HFFc6 (cell line): ENCODE measurements at regions not wholly inside any gene's neighbourhood (a gene's known extent, or its start where the extent isn't known, plus 50 kb on each side); places are given as distances from the start of the nearest gene placed in this dataset.
"Not testable (repeated sequence)": the region's sequence is repeated elsewhere in the genome, so short reads cannot be mapped to it uniquely, and the experiment has no call there.

Source experiments
- DNase-seq: peaks from one replicate; pipeline ENCODE4 v3.0.0-alpha.2; 2018
- H3K27ac Mint-ChIP-seq: 2 replicates; pipeline ENCODE4 v1.8.0; 2020; ENCODE audit warnings: mild to moderate bottlenecking, mixed read lengths
- H3K27me3 Mint-ChIP-seq: 2 replicates; pipeline ENCODE4 v1.8.0; 2021; ENCODE audit warnings: mild to moderate bottlenecking, moderate library complexity, mixed read lengths; ENCODE audit not compliant: insufficient read depth
- H3K36me3 Mint-ChIP-seq: 2 replicates; pipeline ENCODE4 v1.8.0; 2021; ENCODE audit warnings: low read depth, mixed read lengths
- H3K4me1 Mint-ChIP-seq: 2 replicates; pipeline ENCODE4 v1.8.0; 2020; ENCODE audit warnings: low read depth, mixed read lengths
- H3K4me3 Mint-ChIP-seq: 2 replicates; pipeline ENCODE4 v1.8.0; 2020; ENCODE audit warnings: mild to moderate bottlenecking, moderate library complexity, mixed read lengths
- H3K9me3 Mint-ChIP-seq: 2 replicates; pipeline ENCODE4 v1.8.0; 2020; ENCODE audit warnings: mild to moderate bottlenecking, mixed read lengths
- CTCF ChIP-seq: fragments of 200-600 bp; sonication (generic); IDR thresholded peaks from 2 replicates; pipeline ENCODE4 v1.5.0; 2021; ENCODE audit warnings: antibody characterized with exemption, mild to moderate bottlenecking

- Mint-ChIP-seq H3K4me1 (no peaks in the 10 kb centered on the region), H3K9me3 (no peaks in the 10 kb centered on the region), H3K4me3 (no peak overlapping the region), H3K36me3 (no peaks in the 10 kb centered on the region), H3K27ac (no peak overlapping the region), H3K27me3 (peaks cover 19% of the 10 kb centered on the region)
- no peak for DNase-seq
- TF ChIP-seq CTCF: no peak
These were observed 116.1 kb upstream of the ACBD5 start for GRCh38 chr10:27356738-27357137.

DNA sequence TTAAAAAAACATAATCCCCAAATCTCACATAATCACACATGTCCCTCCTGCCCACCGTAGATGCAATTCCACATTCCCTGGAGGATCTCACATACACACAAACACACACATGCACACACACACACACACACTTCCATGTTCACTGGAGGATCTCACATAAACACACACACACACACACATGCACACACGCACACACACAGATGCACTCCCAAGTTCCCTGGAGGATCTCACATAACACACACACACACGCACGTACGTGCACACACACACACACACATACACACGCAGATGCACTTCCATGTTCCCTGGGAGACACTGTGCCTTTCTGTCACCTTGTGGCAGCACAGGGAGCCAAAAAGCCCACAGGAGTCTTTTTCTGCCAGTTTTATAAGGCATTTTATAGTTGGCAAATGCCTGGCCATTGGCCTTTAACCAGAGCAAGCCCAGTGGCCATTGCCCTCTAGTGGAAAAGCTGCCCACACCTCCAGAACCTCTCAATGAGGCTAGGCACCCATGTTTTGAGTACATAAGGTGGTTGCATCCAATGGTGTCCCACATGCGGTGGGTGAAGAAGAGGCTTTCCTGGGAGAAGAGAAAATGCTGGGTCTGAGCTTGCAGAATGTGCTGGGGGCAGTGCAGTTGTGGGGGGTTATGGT is 115.4 kb upstream of the ACBD5 start:
- Mint-ChIP-seq H3K4me3 (no peak overlapping the region), H3K36me3 (no peaks in the 10 kb centered on the region), H3K27ac (no peak overlapping the region), H3K4me1 (no peaks in the 10 kb centered on the region), H3K9me3 (no peaks in the 10 kb centered on the region), H3K27me3 (peaks cover 19% of the 10 kb centered on the region)
- no peak for DNase-seq
- TF ChIP-seq CTCF: no peak

GRCh38 chr10:27354643-27355270 is 114.2 kb upstream of the ACBD5 start:
- not testable (repeated sequence) for H3K4me1 Mint-ChIP-seq, DNase-seq, H3K9me3 Mint-ChIP-seq, H3K36me3 Mint-ChIP-seq, H3K4me3 Mint-ChIP-seq, H3K27ac Mint-ChIP-seq
- peaks cover 25% of the 10 kb centered on the region for H3K27me3 Mint-ChIP-seq

DNA sequence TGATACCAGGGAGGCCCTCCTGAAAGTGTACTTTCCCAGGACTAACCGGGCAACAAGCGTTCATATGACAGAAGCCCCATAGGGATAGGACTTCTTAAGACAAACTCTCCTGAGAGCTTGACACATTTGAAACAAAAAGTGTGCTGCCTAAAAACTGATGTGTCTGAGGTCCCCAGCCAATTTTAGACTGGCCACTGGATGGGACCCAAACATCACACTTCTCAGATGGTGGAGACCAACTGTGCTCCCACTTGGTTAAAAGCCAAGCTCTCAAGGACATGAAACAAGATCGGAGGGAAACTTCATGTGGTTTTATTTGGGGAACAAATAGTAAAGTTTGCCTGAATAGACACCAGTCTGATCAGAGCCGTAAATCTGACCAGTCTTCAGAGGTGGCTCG is 113.5 kb upstream of the ACBD5 start:
- not testable (repeated sequence) for DNase-seq, H3K27ac Mint-ChIP-seq, H3K36me3 Mint-ChIP-seq, H3K9me3 Mint-ChIP-seq, H3K4me3 Mint-ChIP-seq, H3K4me1 Mint-ChIP-seq
- H3K27me3 Mint-ChIP-seq: peaks cover 25% of the 10 kb centered on the region

DNA sequence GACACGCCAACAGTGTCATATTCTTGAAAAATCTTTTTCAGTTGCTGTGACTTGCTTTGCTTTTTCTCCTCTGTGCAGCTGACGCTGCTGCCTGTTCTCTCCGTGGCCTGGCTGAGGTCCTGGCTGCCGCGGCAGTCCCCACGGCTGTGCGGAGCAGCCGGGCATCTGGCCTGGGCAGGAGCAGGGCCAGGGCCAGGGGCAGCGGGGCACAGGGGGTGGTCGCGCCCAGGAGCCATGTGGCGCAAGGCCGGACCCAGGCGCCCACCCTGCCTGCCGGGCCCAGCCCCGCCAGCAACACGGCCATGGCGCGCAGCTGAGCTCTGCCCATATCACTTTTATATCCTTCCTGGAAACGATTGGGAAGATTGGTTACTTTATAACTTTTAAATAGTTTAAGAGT is 109.4 kb upstream of the ACBD5 start:
- Mint-ChIP-seq H3K9me3 (no peaks in the 10 kb centered on the region), H3K27ac (no peak overlapping the region), H3K4me3 (no peak overlapping the region), H3K36me3 (no peaks in the 10 kb centered on the region), H3K27me3 (peaks cover 32% of the 10 kb centered on the region), H3K4me1 (no peaks in the 10 kb centered on the region)
- DNase-seq: no peak
- TF ChIP-seq CTCF: no peak

- H3K4me3 Mint-ChIP-seq, H3K27ac Mint-ChIP-seq, H3K36me3 Mint-ChIP-seq, H3K9me3 Mint-ChIP-seq, H3K4me1 Mint-ChIP-seq, DNase-seq: not testable (repeated sequence)
- peaks cover 31% of the 10 kb centered on the region for H3K27me3 Mint-ChIP-seq
These were observed 107.2 kb upstream of the ACBD5 start for GRCh38 chr10:27347827-27348207.

- H3K27ac Mint-ChIP-seq: no peak overlapping the region
- no peaks in the 10 kb centered on the region for H3K9me3 Mint-ChIP-seq
- no peak for DNase-seq
- peaks cover 21% of the 10 kb centered on the region for H3K27me3 Mint-ChIP-seq
- no peak overlapping the region for H3K4me3 Mint-ChIP-seq
- no peak for TF ChIP-seq CTCF
- H3K4me1 Mint-ChIP-seq: no peaks in the 10 kb centered on the region
- no peaks in the 10 kb centered on the region for H3K36me3 Mint-ChIP-seq
These were observed 104.9 kb upstream of the ACBD5 start for GRCh38 chr10:27345455-27345920.
